Ishikawa (cell line): ENCODE measurements at regions not wholly inside any gene's neighbourhood (a gene's known extent, or its start where the extent isn't known, plus 50 kb on each side); places are given as distances from the start of the nearest gene placed in this dataset.

Experiments used
- CEBPB ChIP-seq: IDR thresholded peaks from 2 replicates; pipeline ENCODE4 v1.6.1; 2012
- CREB1 ChIP-seq: IDR thresholded peaks from 2 replicates; pipeline ENCODE4 v1.6.1; 2012; ENCODE audit warnings: low read depth
- EP300 ChIP-seq: IDR thresholded peaks from 2 replicates; pipeline ENCODE4 v1.6.1; 2012; ENCODE audit warnings: borderline replicate concordance
- FOXM1 ChIP-seq: IDR thresholded peaks from 2 replicates; pipeline ENCODE4 v1.6.1; 2012; ENCODE audit warnings: low read depth, borderline replicate concordance
- RAD21 ChIP-seq: IDR thresholded peaks from 2 replicates; pipeline ENCODE4 v1.6.1; 2012; ENCODE audit warnings: low read depth
- TAF1 ChIP-seq: IDR thresholded peaks from 2 replicates; pipeline ENCODE4 v1.6.1; 2012; ENCODE audit warnings: low read depth, mild to moderate bottlenecking
- TCF12 ChIP-seq: IDR thresholded peaks from 2 replicates; pipeline ENCODE4 v1.6.1; 2012; ENCODE audit warnings: low read depth
- TEAD4 ChIP-seq: IDR thresholded peaks from 2 replicates; pipeline ENCODE4 v1.6.1; 2012
- YY1 ChIP-seq: IDR thresholded peaks from 2 replicates; pipeline ENCODE4 v1.6.1; 2012; ENCODE audit warnings: low read depth
- ZBTB7A ChIP-seq: IDR thresholded peaks from 2 replicates; pipeline ENCODE4 v1.6.1; 2012; ENCODE audit warnings: low read depth
- TF ChIP-seq, protein P1 (sequence below): IDR thresholded peaks from 2 replicates; pipeline ENCODE4 v1.6.1; 2012
- TF ChIP-seq, protein P2 (sequence below): IDR thresholded peaks from 2 replicates; pipeline ENCODE4 v1.6.1; 2012; ENCODE audit warnings: low read depth, mild to moderate bottlenecking

DNA sequence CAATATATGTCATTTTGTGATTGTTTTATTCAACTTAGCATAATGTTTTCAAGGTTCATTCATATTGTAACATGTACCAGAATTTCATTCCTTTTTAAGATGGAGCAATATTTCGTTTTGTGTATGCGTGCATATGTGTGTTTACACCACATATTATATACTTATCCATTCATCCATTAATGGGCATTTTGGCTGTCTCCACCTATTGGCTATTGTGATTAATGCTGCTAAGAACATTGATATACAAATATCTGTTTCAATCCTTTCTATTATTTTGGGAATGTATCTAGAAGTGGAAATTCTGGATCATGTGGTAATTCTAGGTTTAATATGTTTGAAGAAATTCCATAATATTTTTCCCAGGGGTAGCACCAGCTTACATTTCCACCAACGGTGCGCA, 403.9 kb upstream of the LMCD1 start:
- TF ChIP-seq, protein P1, sequence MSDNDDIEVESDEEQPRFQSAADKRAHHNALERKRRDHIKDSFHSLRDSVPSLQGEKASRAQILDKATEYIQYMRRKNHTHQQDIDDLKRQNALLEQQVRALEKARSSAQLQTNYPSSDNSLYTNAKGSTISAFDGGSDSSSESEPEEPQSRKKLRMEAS = no peak
- TF ChIP-seq TEAD4 (no peak), RAD21 (no peak), EP300 (no peak), TCF12 (no peak), YY1 (no peak), FOXM1 (no peak), TAF1 (no peak), CREB1 (no peak), CEBPB (no peak), ZBTB7A (no peak)
- TF ChIP-seq, protein P2, sequence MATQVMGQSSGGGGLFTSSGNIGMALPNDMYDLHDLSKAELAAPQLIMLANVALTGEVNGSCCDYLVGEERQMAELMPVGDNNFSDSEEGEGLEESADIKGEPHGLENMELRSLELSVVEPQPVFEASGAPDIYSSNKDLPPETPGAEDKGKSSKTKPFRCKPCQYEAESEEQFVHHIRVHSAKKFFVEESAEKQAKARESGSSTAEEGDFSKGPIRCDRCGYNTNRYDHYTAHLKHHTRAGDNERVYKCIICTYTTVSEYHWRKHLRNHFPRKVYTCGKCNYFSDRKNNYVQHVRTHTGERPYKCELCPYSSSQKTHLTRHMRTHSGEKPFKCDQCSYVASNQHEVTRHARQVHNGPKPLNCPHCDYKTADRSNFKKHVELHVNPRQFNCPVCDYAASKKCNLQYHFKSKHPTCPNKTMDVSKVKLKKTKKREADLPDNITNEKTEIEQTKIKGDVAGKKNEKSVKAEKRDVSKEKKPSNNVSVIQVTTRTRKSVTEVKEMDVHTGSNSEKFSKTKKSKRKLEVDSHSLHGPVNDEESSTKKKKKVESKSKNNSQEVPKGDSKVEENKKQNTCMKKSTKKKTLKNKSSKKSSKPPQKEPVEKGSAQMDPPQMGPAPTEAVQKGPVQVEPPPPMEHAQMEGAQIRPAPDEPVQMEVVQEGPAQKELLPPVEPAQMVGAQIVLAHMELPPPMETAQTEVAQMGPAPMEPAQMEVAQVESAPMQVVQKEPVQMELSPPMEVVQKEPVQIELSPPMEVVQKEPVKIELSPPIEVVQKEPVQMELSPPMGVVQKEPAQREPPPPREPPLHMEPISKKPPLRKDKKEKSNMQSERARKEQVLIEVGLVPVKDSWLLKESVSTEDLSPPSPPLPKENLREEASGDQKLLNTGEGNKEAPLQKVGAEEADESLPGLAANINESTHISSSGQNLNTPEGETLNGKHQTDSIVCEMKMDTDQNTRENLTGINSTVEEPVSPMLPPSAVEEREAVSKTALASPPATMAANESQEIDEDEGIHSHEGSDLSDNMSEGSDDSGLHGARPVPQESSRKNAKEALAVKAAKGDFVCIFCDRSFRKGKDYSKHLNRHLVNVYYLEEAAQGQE = no peak
